GM04503 (cell line): ENCODE measurements at regions not wholly inside any gene's neighbourhood (a gene's known extent, or its start where the extent isn't known, plus 50 kb on each side); places are given as distances from the start of the nearest gene placed in this dataset.

Experiments
- DNase-seq: peaks from one replicate; pipeline ENCODE4 v3.0.0-alpha.2; 2012; ENCODE audit warnings: low read depth

GRCh38 chr3:88573472-88573871, 423.7 kb downstream of the C3orf38 start:
- DNase-seq, result no peak

GRCh38 chr3:88574146-88574545, 424.4 kb downstream of the C3orf38 start:
- no peak for DNase-seq

GRCh38 chr3:88584451-88584850, 434.7 kb downstream of the C3orf38 start:
- no peak for DNase-seq

GRCh38 chr3:88586121-88586640, 436.4 kb downstream of the C3orf38 start:
- DNase-seq, result no peak

- DNase-seq, result no peak
These were observed 439.4 kb downstream of the C3orf38 start for GRCh38 chr3:88589138-88589537.

- DNase-seq, result no peak
These were observed 445.3 kb downstream of the C3orf38 start for GRCh38 chr3:88595026-88595425.

GRCh38 chr3:88596451-88596850, 446.7 kb downstream of the C3orf38 start:
- DNase-seq, result no peak

- no peak for DNase-seq
These were observed 461.1 kb downstream of the C3orf38 start for GRCh38 chr3:88610820-88611219.

GRCh38 chr3:88611826-88612326, 462.1 kb downstream of the C3orf38 start:
- DNase-seq, result no peak

GRCh38 chr3:88616413-88616812, 466.7 kb downstream of the C3orf38 start:
- no peak for DNase-seq

- DNase-seq, result no peak
These were observed 467.5 kb downstream of the C3orf38 start for GRCh38 chr3:88617283-88617682.

- DNase-seq, result no peak
These were observed 468.4 kb downstream of the C3orf38 start for GRCh38 chr3:88618021-88618645.

GRCh38 chr3:88621586-88621985, 471.8 kb downstream of the C3orf38 start:
- DNase-seq, result no peak

GRCh38 chr3:88623709-88624108, 473.9 kb downstream of the C3orf38 start:
- DNase-seq, result no peak

GRCh38 chr3:88626456-88627120, 476.8 kb downstream of the C3orf38 start:
- DNase-seq, result no peak

GRCh38 chr3:88628901-88629300, 478.5 kb upstream of the EPHA3 start:
- no peak for DNase-seq

GRCh38 chr3:88632226-88632625, 475.2 kb upstream of the EPHA3 start:
- no peak for DNase-seq

- DNase-seq, result no peak
These were observed 466.8 kb upstream of the EPHA3 start for GRCh38 chr3:88640581-88640980.

GRCh38 chr3:88641033-88641604, 466.3 kb upstream of the EPHA3 start:
- DNase-seq, result no peak

- no peak for DNase-seq
These were observed 450.0 kb upstream of the EPHA3 start for GRCh38 chr3:88657459-88657858.

GRCh38 chr3:88661433-88661824, 446.0 kb upstream of the EPHA3 start:
- no peak for DNase-seq

GRCh38 chr3:88668180-88668579, 439.2 kb upstream of the EPHA3 start:
- DNase-seq, result no peak

- no peak for DNase-seq
These were observed 435.8 kb upstream of the EPHA3 start for GRCh38 chr3:88671573-88671972.
